22Rv1 (cell line): ENCODE measurements at regions not wholly inside any gene's neighbourhood (a gene's known extent, or its start where the extent isn't known, plus 50 kb on each side); places are given as distances from the start of the nearest gene placed in this dataset.

ENCODE experiments used
- ZFX ChIP-seq: fragments of 450-650 bp; IDR thresholded peaks from 2 replicates; pipeline ENCODE4 v1.6.1; 2017; ENCODE audit warnings: antibody characterized with exemption, borderline replicate concordance
- TF ChIP-seq, protein P1 (sequence below): fragments of 450-650 bp; IDR thresholded peaks from 2 replicates; pipeline ENCODE4 v1.5.1; 2017; ENCODE audit warnings: mild to moderate bottlenecking

DNA sequence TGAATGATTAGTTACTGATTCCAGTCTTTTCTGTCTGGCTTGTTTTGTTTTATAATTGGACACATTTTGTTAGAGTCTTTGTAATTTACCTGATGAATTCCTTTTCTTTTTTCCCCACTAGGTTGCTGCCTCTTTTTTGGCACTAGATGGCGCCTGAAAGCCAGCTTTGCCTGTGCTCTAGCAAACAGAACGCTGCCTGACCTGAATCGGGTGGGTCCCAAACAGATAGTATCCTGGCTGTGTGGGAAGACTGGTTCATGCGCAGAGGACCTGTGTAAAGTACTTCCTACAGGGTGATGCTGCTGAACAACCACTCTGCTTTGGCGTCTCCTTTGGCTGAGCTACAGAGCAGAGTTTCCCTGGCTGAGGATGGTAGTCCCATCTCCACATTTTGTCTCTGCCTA is 288.2 kb downstream of the IKZF2 start:
- TF ChIP-seq, protein P1, sequence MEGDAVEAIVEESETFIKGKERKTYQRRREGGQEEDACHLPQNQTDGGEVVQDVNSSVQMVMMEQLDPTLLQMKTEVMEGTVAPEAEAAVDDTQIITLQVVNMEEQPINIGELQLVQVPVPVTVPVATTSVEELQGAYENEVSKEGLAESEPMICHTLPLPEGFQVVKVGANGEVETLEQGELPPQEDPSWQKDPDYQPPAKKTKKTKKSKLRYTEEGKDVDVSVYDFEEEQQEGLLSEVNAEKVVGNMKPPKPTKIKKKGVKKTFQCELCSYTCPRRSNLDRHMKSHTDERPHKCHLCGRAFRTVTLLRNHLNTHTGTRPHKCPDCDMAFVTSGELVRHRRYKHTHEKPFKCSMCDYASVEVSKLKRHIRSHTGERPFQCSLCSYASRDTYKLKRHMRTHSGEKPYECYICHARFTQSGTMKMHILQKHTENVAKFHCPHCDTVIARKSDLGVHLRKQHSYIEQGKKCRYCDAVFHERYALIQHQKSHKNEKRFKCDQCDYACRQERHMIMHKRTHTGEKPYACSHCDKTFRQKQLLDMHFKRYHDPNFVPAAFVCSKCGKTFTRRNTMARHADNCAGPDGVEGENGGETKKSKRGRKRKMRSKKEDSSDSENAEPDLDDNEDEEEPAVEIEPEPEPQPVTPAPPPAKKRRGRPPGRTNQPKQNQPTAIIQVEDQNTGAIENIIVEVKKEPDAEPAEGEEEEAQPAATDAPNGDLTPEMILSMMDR, result peak; percentile 78
- TF ChIP-seq ZFX, result no peak
